WERI-Rb-1 (cell line): ENCODE measurements at regions not wholly inside any gene's neighbourhood (a gene's known extent, or its start where the extent isn't known, plus 50 kb on each side); places are given as distances from the start of the nearest gene placed in this dataset.

ENCODE experiments used
- DNase-seq: peaks from one replicate; pipeline ENCODE4 v3.0.0-alpha.2; 2020
- H3K27ac ChIP-seq: fragments of 250-450 bp; sonication (Bioruptor Pico); 2 replicates; pipeline ENCODE4 v1.5.1; 2020; ENCODE audit warnings: mild to moderate bottlenecking, moderate library complexity
- H3K27me3 ChIP-seq: fragments of 250-450 bp; sonication (Bioruptor Pico); 2 replicates; pipeline ENCODE4 v1.5.1; 2021; ENCODE audit warnings: mild to moderate bottlenecking, low read depth, moderate library complexity; ENCODE audit not compliant: insufficient read depth, severe bottlenecking
- H3K36me3 ChIP-seq: fragments of 250-450 bp; sonication (Bioruptor Pico); 2 replicates; pipeline ENCODE4 v1.5.1; 2020; ENCODE audit warnings: mild to moderate bottlenecking, moderate library complexity
- H3K4me3 ChIP-seq: 2 replicates; pipeline ENCODE4 v1.5.1; 2011; ENCODE audit warnings: low read depth, mild to moderate bottlenecking, control low read depth, low read length
- H3K9me3 ChIP-seq: fragments of 250-450 bp; sonication (Bioruptor Pico); 2 replicates; pipeline ENCODE4 v1.5.1; 2021; ENCODE audit warnings: mild to moderate bottlenecking, moderate library complexity; ENCODE audit not compliant: severe bottlenecking
- CTCF ChIP-seq: IDR thresholded peaks from 2 replicates; pipeline ENCODE4 v1.5.1; 2011; ENCODE audit warnings: low read depth, mild to moderate bottlenecking, control low read depth, inconsistent platforms, low read length

GRCh38 chr15:66846031-66846430 is 144.0 kb downstream of the SMAD6 start:
- peaks cover 7% of the 10 kb centered on the region for H3K27me3 ChIP-seq

GRCh38 chr15:66846811-66847210 is 144.8 kb downstream of the SMAD6 start:
- TF ChIP-seq CTCF: no peak
- DNase-seq: no peak
- Histone ChIP-seq H3K36me3 (no peaks in the 10 kb centered on the region), H3K9me3 (no peaks in the 10 kb centered on the region), H3K27ac (no peak overlapping the region), H3K27me3 (peaks cover 7% of the 10 kb centered on the region), H3K4me3 (no peak overlapping the region)

More at GRCh38 chr15:66846031-66846430, 144.0 kb downstream of the SMAD6 start:
- no peak for DNase-seq
- H3K4me3 ChIP-seq: no peak overlapping the region
- no peaks in the 10 kb centered on the region for H3K36me3 ChIP-seq
- H3K9me3 ChIP-seq: no peaks in the 10 kb centered on the region
- H3K27ac ChIP-seq: no peak overlapping the region
- no peak for TF ChIP-seq CTCF

GRCh38 chr15:66847565-66847991 is 145.5 kb downstream of the SMAD6 start:
- H3K36me3 ChIP-seq: no peaks in the 10 kb centered on the region
- no peaks in the 10 kb centered on the region for H3K9me3 ChIP-seq
- no peak for TF ChIP-seq CTCF

GRCh38 chr15:66848116-66848515 is 146.1 kb downstream of the SMAD6 start:
- no peak for DNase-seq
- H3K9me3 ChIP-seq: no peaks in the 10 kb centered on the region
- H3K27ac ChIP-seq: no peak overlapping the region
- peaks cover 5% of the 10 kb centered on the region for H3K27me3 ChIP-seq
- no peak overlapping the region for H3K4me3 ChIP-seq
- no peaks in the 10 kb centered on the region for H3K36me3 ChIP-seq
- no peak for TF ChIP-seq CTCF

More at GRCh38 chr15:66847565-66847991, 145.5 kb downstream of the SMAD6 start:
- Histone ChIP-seq H3K27me3 (peaks cover 7% of the 10 kb centered on the region), H3K4me3 (no peak overlapping the region), H3K27ac (no peak overlapping the region)
- DNase-seq: no peak

- no peak for TF ChIP-seq CTCF
- H3K27ac ChIP-seq: no peak overlapping the region
- DNase-seq: no peak
Observed at GRCh38 chr15:66848686-66849392, 146.8 kb downstream of the SMAD6 start.

GRCh38 chr15:66849393-66849745 is 147.3 kb downstream of the SMAD6 start:
- H3K27ac ChIP-seq: no peak overlapping the region
- no peaks in the 10 kb centered on the region for H3K36me3 ChIP-seq
- H3K27me3 ChIP-seq: peaks cover 3% of the 10 kb centered on the region
- H3K4me3 ChIP-seq: no peak overlapping the region
- TF ChIP-seq CTCF: no peak
- H3K9me3 ChIP-seq: no peaks in the 10 kb centered on the region
- DNase-seq: no peak

More at GRCh38 chr15:66848686-66849392, 146.8 kb downstream of the SMAD6 start:
- no peaks in the 10 kb centered on the region for H3K36me3 ChIP-seq
- no peaks in the 10 kb centered on the region for H3K9me3 ChIP-seq
- H3K4me3 ChIP-seq: no peak overlapping the region
- peaks cover 3% of the 10 kb centered on the region for H3K27me3 ChIP-seq
